MCF 10A (cell line): ENCODE measurements at regions not wholly inside any gene's neighbourhood (a gene's known extent, or its start where the extent isn't known, plus 50 kb on each side); places are given as distances from the start of the nearest gene placed in this dataset.
"Not testable (repeated sequence)": the region's sequence is repeated elsewhere in the genome, so short reads cannot be mapped to it uniquely, and the experiment has no call there.

ENCODE experiments used
- BruUV-seq: library from RNA; stranded (reverse); fragments of 400-500 nt; replicated peaks from 2 replicates; lab custom pipeline; 2021; lab: Mats Ljungman, UMichigan
- CTCF ChIA-PET: fragments of 300-600 bp; sonication (Branson Sonifier 250); formaldehyde crosslinking; extraction: SDS; loops from one replicate; lab custom pipeline; 2021; ENCODE audit warnings: antibody characterized with exemption, inconsistent platforms; lab: Yijun Ruan, JAX
- POLR2A ChIA-PET: fragments of 300-600, 350-650 bp; sonication (Branson Sonifier 250); formaldehyde crosslinking; extraction: SDS; loops from one replicate; lab custom pipeline; 2020; ENCODE audit warnings: antibody characterized with exemption, inconsistent platforms; lab: Yijun Ruan, JAX
- DNase-seq: peaks from one replicate; pipeline ENCODE4 v3.0.0-alpha.2; 2018; ENCODE audit not compliant: unreplicated experiment
- H3K27ac Mint-ChIP-seq: one replicate; pipeline ENCODE4 v1.8.0; 2022; ENCODE audit warnings: mild to moderate bottlenecking, low read depth, mixed read lengths; ENCODE audit not compliant: unreplicated experiment
- H3K27me3 Mint-ChIP-seq: one replicate; pipeline ENCODE4 v1.8.0; 2022; ENCODE audit warnings: mixed read lengths; ENCODE audit not compliant: insufficient read depth, unreplicated experiment
- H3K36me3 Mint-ChIP-seq: one replicate; pipeline ENCODE4 v1.8.0; 2022; ENCODE audit warnings: mild to moderate bottlenecking, moderate library complexity, mixed read lengths; ENCODE audit not compliant: insufficient read depth, unreplicated experiment
- H3K4me1 Mint-ChIP-seq: one replicate; pipeline ENCODE4 v1.8.0; 2022; ENCODE audit warnings: mixed read lengths; ENCODE audit not compliant: insufficient read depth, unreplicated experiment
- H3K4me3 Mint-ChIP-seq: one replicate; pipeline ENCODE4 v1.8.0; 2022; ENCODE audit warnings: mild to moderate bottlenecking, moderate library complexity, mixed read lengths; ENCODE audit not compliant: unreplicated experiment
- H3K9me3 Mint-ChIP-seq: one replicate; pipeline ENCODE4 v1.8.0; 2022; ENCODE audit warnings: mixed read lengths; ENCODE audit not compliant: unreplicated experiment
- CTCF ChIP-seq: fragments of 200-600 bp; IDR thresholded peaks from one replicate; pipeline ENCODE4 v1.8.0; 2022; ENCODE audit warnings: antibody characterized with exemption, mild to moderate bottlenecking; ENCODE audit not compliant: unreplicated experiment
- intact Hi-C: fragments of 100-400 bp; cut with micrococcal nuclease; formaldehyde crosslinking; loops from 2 replicates; pipeline ENCODE4 v1.14.1; 2022

- H3K27me3 Mint-ChIP-seq, H3K36me3 Mint-ChIP-seq, BruUV-seq, H3K4me3 Mint-ChIP-seq, H3K4me1 Mint-ChIP-seq, intact Hi-C loops, DNase-seq, H3K27ac Mint-ChIP-seq: not testable (repeated sequence)
- CTCF ChIA-PET: interaction anchor here (0.6 kb wide), 1 partner anchor 309 kb away, joined by 4 read pairs; no protein-coding TSS in a partner anchor
- POLR2A ChIA-PET: interaction anchor here (0.5 kb wide), 1 partner anchor 82 kb away, joined by 4 read pairs; no protein-coding TSS in a partner anchor
- H3K9me3 Mint-ChIP-seq: peaks cover 14% of the 10 kb centered on the region
Measured at GRCh38 chr15:88965097-88965496, 51.9 kb upstream of the MFGE8 start.

GRCh38 chr15:88970232-88970631, 57.1 kb upstream of the MFGE8 start:
- TF ChIP-seq CTCF: no peak
- no TSS peak for BruUV-seq
- Mint-ChIP-seq H3K27me3 (no peaks in the 10 kb centered on the region), H3K27ac (no peak overlapping the region), H3K4me1 (no peaks in the 10 kb centered on the region), H3K9me3 (no peaks in the 10 kb centered on the region), H3K4me3 (no peak overlapping the region), H3K36me3 (no peaks in the 10 kb centered on the region)
- intact Hi-C loops: no loop called here
- CTCF ChIA-PET: no interaction called here
- no peak for DNase-seq
- POLR2A ChIA-PET: no interaction called here

- DNase-seq: no peak
- Mint-ChIP-seq H3K27ac (no peak overlapping the region), H3K9me3 (no peaks in the 10 kb centered on the region), H3K4me1 (no peaks in the 10 kb centered on the region), H3K27me3 (no peaks in the 10 kb centered on the region), H3K36me3 (no peaks in the 10 kb centered on the region), H3K4me3 (no peak overlapping the region)
- intact Hi-C loops: no loop called here
- TF ChIP-seq CTCF: no peak
- BruUV-seq: no TSS peak
- POLR2A ChIA-PET: no interaction called here
- CTCF ChIA-PET: interaction anchor here (1.2 kb wide), 1 partner anchor 21 kb away, joined by 3 read pairs; no protein-coding TSS in a partner anchor
Measured at GRCh38 chr15:88974392-88974791, 61.2 kb upstream of the MFGE8 start.

DNA sequence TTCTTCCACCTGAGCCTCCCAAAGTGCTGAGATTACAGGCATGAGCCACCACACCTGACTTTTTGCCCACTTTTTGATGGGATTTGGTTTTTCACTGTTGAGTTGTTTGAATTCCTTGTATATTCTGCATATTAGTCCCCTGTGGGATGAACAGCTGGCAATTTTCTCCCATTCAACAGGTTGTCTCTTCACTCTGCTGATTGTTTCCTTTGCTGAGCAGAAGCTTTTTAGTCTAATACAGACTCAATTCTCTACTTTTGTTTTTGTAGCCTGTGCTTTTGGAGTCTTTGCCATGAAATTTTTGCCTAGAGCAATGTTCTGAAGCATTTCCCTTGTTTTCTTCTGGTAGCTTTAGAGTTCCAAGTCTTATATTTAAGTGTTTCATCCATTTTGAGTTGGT, 62.7 kb upstream of the MFGE8 start:
- Mint-ChIP-seq H3K27ac (no peak overlapping the region), H3K27me3 (no peaks in the 10 kb centered on the region), H3K9me3 (no peaks in the 10 kb centered on the region), H3K4me3 (no peak overlapping the region), H3K4me1 (no peaks in the 10 kb centered on the region), H3K36me3 (no peaks in the 10 kb centered on the region)
- intact Hi-C loops: no loop called here
- ChIA-PET CTCF (interaction anchor here (0.7 kb wide), 1 partner anchor 544 kb away, joined by 3 read pairs; no protein-coding TSS in a partner anchor), POLR2A (no interaction called here)
- DNase-seq: no peak
- TF ChIP-seq CTCF: no peak
- BruUV-seq: no TSS peak

DNA sequence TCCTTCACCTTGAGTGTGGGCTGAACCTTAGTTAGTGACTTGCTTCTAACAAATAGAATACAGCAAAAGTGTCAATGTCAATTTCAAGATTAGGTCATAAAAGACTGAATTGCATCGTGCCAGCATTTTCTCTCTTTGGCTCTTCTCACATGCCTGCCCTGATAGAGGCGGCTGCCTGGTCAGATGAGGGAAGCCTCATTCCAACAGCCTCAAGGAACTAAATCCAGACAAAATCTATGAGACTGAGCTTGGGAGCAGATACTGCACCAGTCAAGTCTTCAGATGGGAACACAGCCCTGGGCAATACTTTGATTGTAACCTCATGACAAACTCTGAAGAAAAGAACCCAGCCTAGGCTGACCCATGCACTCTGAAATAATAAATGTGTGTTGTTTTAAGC, 63.5 kb upstream of the MFGE8 start:
- no peaks in the 10 kb centered on the region for H3K9me3 Mint-ChIP-seq
- intact Hi-C loops: no loop called here
- no peak for DNase-seq
- no peaks in the 10 kb centered on the region for H3K27me3 Mint-ChIP-seq
- TF ChIP-seq CTCF: no peak
- no peaks in the 10 kb centered on the region for H3K4me1 Mint-ChIP-seq
- no peaks in the 10 kb centered on the region for H3K36me3 Mint-ChIP-seq
- CTCF ChIA-PET: no interaction called here
- H3K27ac Mint-ChIP-seq: no peak overlapping the region
- POLR2A ChIA-PET: no interaction called here
- no peak overlapping the region for H3K4me3 Mint-ChIP-seq
- no TSS peak for BruUV-seq
